Mucosa of gallbladder (tissue), 1 donor: ENCODE measurements at regions not wholly inside any gene's neighbourhood (a gene's known extent, or its start where the extent isn't known, plus 50 kb on each side); places are given as distances from the start of the nearest gene placed in this dataset.
"Not testable (repeated sequence)": the region's sequence is repeated elsewhere in the genome, so short reads cannot be mapped to it uniquely, and the experiment has no call there.

ENCODE experiments used
- DNase-seq: peaks from one replicate; pipeline ENCODE4 v3.0.0-alpha.2; 2020; ENCODE audit warnings: low spot score
- donor health status: DM: no; HTN: no; CAD: no.

- DNase-seq = no peak
Observed at GRCh38 chr2:195312662-195313061, 344.4 kb upstream of the SLC39A10 start.

DNA sequence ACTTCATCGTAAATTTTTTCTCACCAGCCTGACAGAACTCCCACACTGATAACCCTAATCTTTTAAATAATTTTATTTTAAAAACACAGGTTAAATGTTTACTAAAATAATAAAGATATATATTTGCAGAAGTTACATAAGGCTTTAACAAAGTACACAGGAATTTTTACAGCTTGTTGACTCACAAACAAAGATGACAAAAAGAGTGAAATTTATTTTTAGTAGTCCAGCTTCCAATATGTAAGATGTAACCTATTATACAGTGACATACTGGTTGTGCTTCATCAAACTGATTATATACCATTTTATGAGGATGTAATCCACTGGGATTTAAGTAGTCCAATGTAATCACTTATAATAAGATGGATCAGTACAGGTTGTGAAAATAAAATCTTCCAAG lies 348.9 kb upstream of the SLC39A10 start:
- DNase-seq = no peak

DNA sequence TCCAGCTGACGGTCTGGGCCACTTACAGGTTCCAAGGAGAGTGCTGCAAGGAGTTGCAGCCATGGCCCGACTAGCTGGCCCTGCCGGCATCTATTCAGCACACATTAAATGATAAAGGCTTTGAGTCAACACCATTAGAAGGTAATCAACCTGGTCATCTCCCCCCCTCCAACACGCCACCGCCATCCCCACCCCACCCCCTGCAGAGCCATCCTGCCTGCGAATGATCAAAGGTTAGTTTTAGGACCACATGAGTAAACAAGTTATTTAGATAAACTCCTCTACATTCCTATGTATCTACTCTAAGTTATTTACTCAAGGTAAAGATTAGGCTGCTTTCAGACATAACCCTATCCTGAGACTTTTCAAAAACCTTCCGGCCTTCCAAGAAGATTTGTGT lies 349.3 kb upstream of the SLC39A10 start:
- no peak for DNase-seq

DNA sequence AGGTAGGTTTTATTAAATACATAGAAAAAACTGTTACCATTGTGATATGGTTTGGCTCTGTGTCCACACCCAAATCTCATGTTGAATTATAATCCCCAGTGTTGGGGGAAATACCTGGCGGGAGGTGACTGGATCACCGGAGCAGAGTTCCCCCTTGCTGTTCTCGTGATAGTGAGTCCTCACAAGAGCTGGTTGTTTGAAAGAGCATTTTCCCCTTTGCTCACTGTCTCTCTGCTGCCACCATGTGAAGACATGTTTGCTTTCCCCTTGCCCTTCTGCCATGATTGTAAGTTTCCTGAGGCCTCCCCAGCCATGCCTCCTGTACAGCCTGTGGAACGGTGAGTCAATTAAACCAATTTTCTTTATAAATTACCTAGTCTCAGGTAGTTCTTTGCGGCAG lies 352.7 kb upstream of the SLC39A10 start:
- no peak for DNase-seq

- DNase-seq = no peak
Observed at GRCh38 chr2:195300631-195301030, 356.4 kb upstream of the SLC39A10 start.

GRCh38 chr2:195299600-195299999 lies 357.4 kb upstream of the SLC39A10 start:
- DNase-seq = no peak

DNA sequence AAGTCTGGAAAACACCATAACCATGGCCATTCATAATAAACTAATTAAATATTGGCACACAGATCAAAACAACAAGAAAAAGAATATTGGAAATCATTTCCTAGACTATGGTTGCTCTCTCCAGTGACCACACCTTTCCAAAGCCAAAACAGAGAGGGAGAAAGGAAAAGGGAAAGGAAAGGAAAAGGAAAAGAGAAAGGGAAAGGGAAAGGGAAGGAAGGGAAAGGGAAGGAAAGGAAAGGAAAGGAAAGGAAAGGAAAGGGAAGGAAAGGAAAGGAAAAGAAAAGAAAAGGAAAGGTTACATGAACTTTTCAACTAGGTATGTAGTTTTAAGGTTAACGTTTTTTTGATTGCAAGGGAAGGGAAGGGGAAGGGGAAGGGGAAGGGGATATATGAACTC lies 360.5 kb upstream of the SLC39A10 start:
- DNase-seq = no peak

DNA sequence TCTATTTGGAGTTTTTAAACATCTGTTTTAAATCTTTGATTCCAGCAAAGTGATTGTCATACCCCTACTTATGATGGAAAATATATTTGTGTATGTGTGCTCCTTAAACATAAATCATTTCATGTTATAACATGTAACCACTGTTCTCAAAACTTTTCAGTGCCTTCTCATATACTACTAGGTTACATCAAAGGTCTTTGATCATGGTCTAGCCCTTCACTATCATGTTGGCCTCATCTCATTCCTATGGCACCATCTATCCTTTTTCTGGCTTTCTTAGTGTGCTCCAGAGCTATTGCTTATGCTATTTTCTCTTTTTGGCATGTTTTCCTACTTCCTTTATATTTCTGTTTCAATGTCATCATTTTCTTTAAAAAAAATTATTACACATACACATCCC lies 367.9 kb upstream of the SLC39A10 start:
- DNase-seq = no peak

GRCh38 chr2:195279840-195280427 lies 377.1 kb upstream of the SLC39A10 start:
- DNase-seq = no peak

DNA sequence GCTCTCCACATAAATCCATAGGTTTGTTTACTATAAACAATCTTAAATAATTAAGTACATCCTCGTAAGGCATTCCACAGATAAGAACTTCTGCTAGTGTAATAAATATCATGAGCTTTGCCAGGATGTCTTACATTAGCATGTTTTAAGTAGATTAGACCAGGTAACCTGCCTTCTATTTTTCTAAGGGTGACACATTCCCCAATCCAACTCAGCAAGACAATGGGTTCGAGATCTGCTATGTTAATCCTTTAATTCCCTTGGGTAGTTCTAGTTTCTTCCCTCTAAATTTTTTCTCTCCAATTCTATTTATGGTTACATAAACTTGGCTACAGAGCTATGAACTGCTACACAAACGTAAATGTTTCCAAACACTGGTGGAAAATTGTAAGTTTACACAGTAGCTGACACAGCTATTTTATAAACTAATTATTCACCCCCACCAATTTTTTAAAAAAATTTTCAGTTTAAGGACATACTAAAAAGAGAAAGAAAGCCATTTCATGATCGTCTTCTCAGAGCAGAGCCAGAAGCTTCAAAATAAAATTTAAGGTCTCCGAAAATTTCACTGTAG lies 386.5 kb upstream of the SLC39A10 start:
- no peak for DNase-seq

DNA sequence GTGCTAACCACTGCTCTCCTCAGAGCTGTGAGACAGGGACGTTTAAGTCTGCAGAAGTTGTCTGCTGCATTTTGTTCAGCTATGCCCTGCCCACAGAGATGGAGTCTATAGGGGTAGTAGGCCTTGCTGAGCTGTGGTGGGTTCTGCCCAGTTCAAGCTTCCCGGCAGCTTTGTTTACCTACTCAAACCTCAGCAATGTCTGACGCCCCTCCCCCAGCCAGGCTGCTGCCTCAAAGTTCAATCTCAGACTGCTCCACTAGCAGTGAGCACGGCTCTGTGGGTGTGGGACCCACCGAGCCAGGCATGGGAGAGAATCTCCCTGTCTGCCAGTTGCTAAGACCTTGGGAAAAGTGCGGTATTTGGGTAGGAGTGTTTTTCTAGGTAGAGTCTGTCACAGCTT lies 387.8 kb upstream of the SLC39A10 start:
- DNase-seq = no peak

- no peak for DNase-seq
Observed at GRCh38 chr2:195257979-195258378, 399.0 kb upstream of the SLC39A10 start.

GRCh38 chr2:195252018-195252417 lies 405.0 kb upstream of the SLC39A10 start:
- DNase-seq = no peak

DNA sequence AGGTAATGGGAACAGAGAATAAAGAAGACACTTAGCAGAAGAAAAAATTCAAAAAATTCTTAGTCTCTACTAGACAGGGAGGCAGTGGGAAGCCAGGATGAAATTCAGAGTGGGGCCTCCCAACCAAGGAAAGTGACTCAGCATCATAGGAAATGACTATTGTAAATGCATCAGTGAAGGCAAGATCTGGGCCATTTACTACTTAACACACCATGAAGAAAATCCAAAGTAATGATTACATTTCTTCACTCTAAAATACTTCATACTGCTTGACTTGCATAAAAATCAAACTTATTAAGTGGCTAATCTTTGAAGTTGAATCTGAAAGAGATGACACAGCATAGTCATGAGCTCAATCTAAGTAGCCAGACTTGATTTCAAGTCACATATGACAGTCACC lies 405.8 kb upstream of the SLC39A10 start:
- no peak for DNase-seq

- DNase-seq = no peak
Observed at GRCh38 chr2:195238826-195239225, 418.2 kb upstream of the SLC39A10 start.

DNA sequence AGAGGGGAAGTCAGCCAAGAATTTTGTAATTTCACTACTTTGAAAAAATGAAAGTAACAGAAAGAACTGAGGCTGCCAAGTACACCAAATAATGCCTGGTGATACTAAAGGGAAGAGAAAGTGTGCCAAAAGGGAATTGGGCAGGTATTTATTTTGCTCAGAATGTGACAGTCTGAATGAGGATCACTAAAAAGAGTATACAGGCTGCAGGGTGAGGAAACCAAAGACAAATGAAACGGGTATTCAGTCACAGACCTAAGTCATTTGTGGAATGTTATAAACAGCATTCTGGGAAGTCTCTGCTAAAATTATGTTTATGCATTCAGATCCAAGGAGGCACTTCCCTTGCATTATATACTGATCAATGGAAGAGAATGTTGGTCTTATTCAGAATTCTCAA lies 418.6 kb upstream of the SLC39A10 start:
- no peak for DNase-seq

DNA sequence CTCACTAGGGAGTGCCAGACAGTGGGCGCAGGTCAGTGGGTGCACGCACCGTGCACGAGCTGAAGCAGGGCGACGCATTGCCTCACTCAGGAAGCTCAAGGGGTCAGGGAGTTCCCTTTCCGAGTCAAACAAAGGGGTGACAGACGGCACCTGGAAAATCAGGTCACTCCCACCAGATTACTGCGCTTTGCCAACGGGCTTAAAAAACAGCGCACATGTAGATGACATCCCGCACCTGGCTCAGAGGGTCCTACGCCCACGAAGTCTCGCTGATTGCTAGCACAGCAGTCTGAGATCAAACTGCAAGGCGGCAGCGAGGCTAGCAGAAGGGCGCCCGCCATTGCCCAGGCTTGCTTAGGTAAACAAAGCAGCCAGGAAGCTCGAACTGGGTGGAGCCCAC lies 428.5 kb upstream of the SLC39A10 start:
- not testable (repeated sequence) for DNase-seq

- DNase-seq = no peak
Observed at GRCh38 chr2:195214072-195214471, 443.0 kb upstream of the SLC39A10 start.

GRCh38 chr2:195212586-195212985 lies 444.4 kb upstream of the SLC39A10 start:
- DNase-seq = no peak

- DNase-seq = no peak
Observed at GRCh38 chr2:195202163-195202845, 454.7 kb upstream of the SLC39A10 start.

- DNase-seq = no peak
Observed at GRCh38 chr2:195199864-195200263, 457.2 kb upstream of the SLC39A10 start.

GRCh38 chr2:195181059-195181705 lies 475.8 kb upstream of the SLC39A10 start:
- DNase-seq = no peak

GRCh38 chr2:195168369-195168768 lies 488.7 kb upstream of the SLC39A10 start:
- no peak for DNase-seq
